Adrenal gland (tissue), 5 donors: ENCODE measurements at regions not wholly inside any gene's neighbourhood (a gene's known extent, or its start where the extent isn't known, plus 50 kb on each side); places are given as distances from the start of the nearest gene placed in this dataset.

Experiments used
- CTCF ChIP-seq, 6 experiments: fragments of 450-650 bp in 4 of 6; fragments of 200-600 bp in 2 of 6; sonication (generic) in 1 of 6; IDR thresholded peaks; 1 replicate in 5 of 6; 2 replicates in 1 of 6; pipeline versions ENCODE4 v1.5.1 to v1.8.0; 2016 to 2021; ENCODE audit warnings: antibody characterized with exemption in 6 of 6, mild to moderate bottlenecking in 2 of 6, moderate library complexity in 1 of 6
- POLR2A ChIP-seq, 2 donors: fragments of 450-650 bp; IDR thresholded peaks; one replicate each; pipeline ENCODE4 v1.6.1; 2017; ENCODE audit warnings: antibody characterized with exemption in 2 of 2, mild to moderate bottlenecking in 2 of 2, moderate library complexity in 1 of 2
- donor health status: DM: no; HTN: no; CAD: no.

- TF ChIP-seq CTCF (IDR thresholded peaks at IDR 0.05) (no peak), POLR2A (IDR thresholded peaks at IDR 0.05) (no peak)
Observed at GRCh38 chr3:147521646-147522045, 112.5 kb downstream of the ZIC1 start.
